ENCODE measurements at regions not wholly inside any gene's neighbourhood (a gene's known extent, or its start where the extent isn't known, plus 50 kb on each side); places are given as distances from the start of the nearest gene placed in this dataset.

DNA sequence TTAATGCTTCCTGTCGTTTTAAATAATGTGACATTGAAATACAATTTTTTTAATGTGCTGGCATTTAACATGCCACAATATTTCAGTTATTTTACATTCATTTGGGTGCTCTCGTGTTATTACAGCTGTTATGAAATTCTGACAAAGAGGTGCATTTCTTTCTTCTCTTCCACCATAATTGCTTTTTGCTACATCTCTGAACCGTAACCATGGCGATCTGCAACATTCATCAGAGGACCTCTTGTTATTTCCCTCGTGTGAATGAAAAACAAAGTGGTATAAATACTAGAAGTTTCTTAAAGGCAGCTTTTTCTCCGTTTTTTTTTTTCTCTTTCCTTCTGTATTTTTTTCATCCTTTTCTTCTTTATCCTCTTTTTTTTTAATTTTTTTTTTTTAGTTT, 316.4 kb downstream of the MCTP2 start:
- no peaks in the 10 kb centered on the region for H3K36me3 ChIP-seq
- TF ChIP-seq, protein P1, sequence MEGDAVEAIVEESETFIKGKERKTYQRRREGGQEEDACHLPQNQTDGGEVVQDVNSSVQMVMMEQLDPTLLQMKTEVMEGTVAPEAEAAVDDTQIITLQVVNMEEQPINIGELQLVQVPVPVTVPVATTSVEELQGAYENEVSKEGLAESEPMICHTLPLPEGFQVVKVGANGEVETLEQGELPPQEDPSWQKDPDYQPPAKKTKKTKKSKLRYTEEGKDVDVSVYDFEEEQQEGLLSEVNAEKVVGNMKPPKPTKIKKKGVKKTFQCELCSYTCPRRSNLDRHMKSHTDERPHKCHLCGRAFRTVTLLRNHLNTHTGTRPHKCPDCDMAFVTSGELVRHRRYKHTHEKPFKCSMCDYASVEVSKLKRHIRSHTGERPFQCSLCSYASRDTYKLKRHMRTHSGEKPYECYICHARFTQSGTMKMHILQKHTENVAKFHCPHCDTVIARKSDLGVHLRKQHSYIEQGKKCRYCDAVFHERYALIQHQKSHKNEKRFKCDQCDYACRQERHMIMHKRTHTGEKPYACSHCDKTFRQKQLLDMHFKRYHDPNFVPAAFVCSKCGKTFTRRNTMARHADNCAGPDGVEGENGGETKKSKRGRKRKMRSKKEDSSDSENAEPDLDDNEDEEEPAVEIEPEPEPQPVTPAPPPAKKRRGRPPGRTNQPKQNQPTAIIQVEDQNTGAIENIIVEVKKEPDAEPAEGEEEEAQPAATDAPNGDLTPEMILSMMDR (IDR thresholded peaks at IDR 0.05; ENCODE audit: borderline replicate concordance), result no peak
- intact Hi-C loops (cut with micrococcal nuclease), result no loop called here
- no peaks in the 10 kb centered on the region for H3K9me3 ChIP-seq (replicated peaks)
- no peaks in the 10 kb centered on the region for H3K4me1 ChIP-seq
- no peak for DNase-seq
- no peaks in the 10 kb centered on the region for H3K27me3 ChIP-seq (ENCODE audit: low read depth)
- H3K27ac ChIP-seq (replicated peaks), result no peak overlapping the region
- H3K4me3 ChIP-seq, result no peak overlapping the region

DNA sequence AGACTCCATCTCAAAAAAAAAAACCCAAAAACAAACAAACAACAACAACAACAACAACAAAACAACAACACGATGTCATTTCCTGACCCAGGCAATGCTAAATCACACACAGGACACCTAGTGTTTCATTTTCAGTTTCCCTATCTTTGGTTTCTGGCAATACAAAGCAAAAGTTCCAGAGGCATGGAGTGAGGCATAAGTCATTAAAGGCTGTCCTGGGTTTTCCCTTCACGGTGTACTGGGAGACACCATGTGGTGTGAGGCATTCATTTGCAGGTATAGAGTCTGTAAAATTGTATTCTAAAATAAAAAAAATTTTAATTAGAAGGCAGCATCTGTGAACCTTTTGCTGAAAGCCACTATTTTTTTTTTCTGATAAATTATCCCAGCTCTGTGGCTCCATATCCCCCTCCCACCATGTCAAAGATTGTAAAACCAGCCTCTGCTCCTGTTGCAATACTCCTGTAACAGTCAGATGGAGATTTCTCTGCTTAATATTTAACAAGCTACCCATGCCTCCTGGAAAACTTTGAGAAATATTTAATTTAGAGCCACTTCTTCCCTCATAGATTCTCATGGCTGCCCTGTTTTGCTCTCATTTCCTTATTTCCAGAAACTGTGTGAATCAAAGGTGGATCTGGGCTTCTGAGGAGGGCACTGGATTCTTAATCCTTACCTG, 324.6 kb downstream of the MCTP2 start:
- Histone ChIP-seq H3K9me3 (replicated peaks) (no peaks in the 10 kb centered on the region), H3K27ac (replicated peaks) (no peak overlapping the region), H3K27me3 (ENCODE audit: low read depth) (no peaks in the 10 kb centered on the region), H3K36me3 (no peaks in the 10 kb centered on the region), H3K4me1 (no peaks in the 10 kb centered on the region), H3K4me3 (no peak overlapping the region)
- TF ChIP-seq, protein P1 (IDR thresholded peaks at IDR 0.05; ENCODE audit: borderline replicate concordance), result no peak
- intact Hi-C loops (cut with micrococcal nuclease), result no loop called here
- no peak for DNase-seq

DNA sequence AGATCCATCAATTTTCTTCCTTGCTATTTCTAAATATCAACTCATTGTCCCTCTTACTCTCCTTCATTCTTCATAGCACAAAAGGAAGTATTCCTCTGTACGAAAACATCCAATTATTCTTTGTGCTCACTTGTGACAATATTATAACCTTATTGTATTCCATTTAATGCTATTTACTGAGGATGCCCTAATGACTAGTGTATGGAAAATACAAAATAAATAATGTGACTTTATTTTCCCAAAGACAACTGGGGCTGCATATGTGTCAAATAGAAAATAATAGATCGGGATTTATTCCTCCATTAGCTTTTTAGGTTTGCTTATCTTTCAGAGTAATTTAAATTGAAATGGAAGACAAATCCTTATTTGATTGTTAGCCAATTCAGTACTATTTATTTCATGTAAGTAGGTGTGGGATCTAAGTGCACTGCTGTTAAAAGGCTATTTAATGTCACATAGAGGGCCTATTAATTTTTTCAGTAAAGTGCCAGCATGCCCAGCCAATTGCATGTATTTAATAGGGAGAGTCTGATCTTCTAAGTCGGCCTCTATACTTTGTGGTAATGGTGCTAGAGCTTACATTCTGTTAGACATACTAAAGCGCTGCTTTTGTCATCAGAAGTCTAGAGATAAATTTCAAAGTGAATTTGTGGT, 329.8 kb downstream of the MCTP2 start:
- Histone ChIP-seq H3K9me3 (replicated peaks) (peaks cover 29% of the 10 kb centered on the region), H3K4me1 (no peaks in the 10 kb centered on the region), H3K27me3 (ENCODE audit: low read depth) (no peaks in the 10 kb centered on the region), H3K36me3 (no peaks in the 10 kb centered on the region), H3K27ac (replicated peaks) (no peak overlapping the region), H3K4me3 (no peak overlapping the region)
- no peak for DNase-seq
- intact Hi-C loops (cut with micrococcal nuclease), result no loop called here
- TF ChIP-seq, protein P1 (IDR thresholded peaks at IDR 0.05; ENCODE audit: borderline replicate concordance), result no peak

DNA sequence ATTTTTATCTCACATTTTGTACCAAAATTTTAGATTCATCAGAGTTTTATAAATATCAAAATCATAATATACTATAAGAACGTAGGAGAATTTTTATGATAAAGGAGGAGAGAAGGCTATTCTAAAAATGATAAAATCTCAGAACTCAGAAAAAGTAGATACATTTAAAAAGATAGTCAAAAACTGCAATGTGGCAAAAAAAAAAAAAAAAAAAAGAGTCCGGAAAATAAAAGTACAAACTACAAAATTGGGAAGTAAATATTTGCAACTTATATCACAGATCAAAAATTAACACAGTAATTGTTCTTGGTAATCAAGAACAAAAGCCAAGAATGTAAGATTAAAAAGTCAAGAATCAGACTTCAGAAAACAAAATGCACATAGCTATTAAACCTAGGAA, 332.1 kb downstream of the MCTP2 start:
- H3K27ac ChIP-seq (replicated peaks), result no peak overlapping the region
- no peak overlapping the region for H3K4me3 ChIP-seq
- intact Hi-C loops (cut with micrococcal nuclease), result no loop called here
- H3K27me3 ChIP-seq (ENCODE audit: low read depth), result no peaks in the 10 kb centered on the region
- TF ChIP-seq, protein P1 (IDR thresholded peaks at IDR 0.05; ENCODE audit: borderline replicate concordance), result no peak
- H3K4me1 ChIP-seq, result no peaks in the 10 kb centered on the region
- no peak for DNase-seq
- no peaks in the 10 kb centered on the region for H3K36me3 ChIP-seq
- H3K9me3 ChIP-seq (replicated peaks), result peaks cover 29% of the 10 kb centered on the region

DNA sequence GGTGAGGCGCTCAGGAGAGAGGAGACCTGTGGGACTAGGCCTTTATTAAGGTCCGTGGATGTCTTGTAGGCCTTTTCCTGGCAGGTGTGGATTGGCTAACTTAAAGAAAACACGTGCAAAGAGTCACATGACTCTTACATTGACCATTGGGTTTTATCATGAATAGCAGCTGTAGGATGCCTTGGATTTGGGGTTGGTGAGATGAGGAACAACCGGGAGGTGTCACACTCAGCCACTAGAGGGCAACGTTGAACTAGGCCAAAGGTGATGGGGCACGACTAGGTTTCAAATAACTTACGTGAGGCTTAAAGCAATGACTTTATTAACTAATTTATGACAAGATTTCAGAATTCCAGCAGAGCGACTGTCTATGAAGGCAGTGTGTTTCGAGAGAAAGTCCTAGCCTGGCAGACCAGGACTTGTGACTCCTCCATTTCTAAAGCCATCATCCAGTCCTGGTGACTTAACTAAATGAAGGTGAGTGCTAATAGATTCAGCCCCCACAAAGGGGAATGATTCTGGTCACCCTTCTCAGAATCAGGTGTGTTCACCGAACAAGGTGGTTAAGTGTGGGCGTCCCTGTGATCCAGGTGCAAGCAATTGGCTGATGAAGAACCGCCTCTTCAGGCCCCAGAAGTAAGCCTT, 345.6 kb downstream of the MCTP2 start:
- intact Hi-C loops (cut with micrococcal nuclease), result no loop called here
- H3K27me3 ChIP-seq (ENCODE audit: low read depth), result peaks cover 14% of the 10 kb centered on the region
- no peak overlapping the region for H3K4me3 ChIP-seq
- H3K4me1 ChIP-seq, result no peaks in the 10 kb centered on the region
- no peak overlapping the region for H3K27ac ChIP-seq (replicated peaks)
- DNase-seq, result no peak
- H3K36me3 ChIP-seq, result no peaks in the 10 kb centered on the region
- H3K9me3 ChIP-seq (replicated peaks), result no peaks in the 10 kb centered on the region
- TF ChIP-seq, protein P1 (IDR thresholded peaks at IDR 0.05; ENCODE audit: borderline replicate concordance), result peak; percentile 56

Data from left ventricle myocardium inferior (tissue), 1 donor.